HG03060 (cell line): ENCODE measurements at regions not wholly inside any gene's neighbourhood (a gene's known extent, or its start where the extent isn't known, plus 50 kb on each side); places are given as distances from the start of the nearest gene placed in this dataset.
"Not testable (repeated sequence)": the region's sequence is repeated elsewhere in the genome, so short reads cannot be mapped to it uniquely, and the experiment has no call there.

Experiments
- ATAC-seq: cut with Tn5 transposase; IDR thresholded peaks from one replicate; pipeline ENCODE4 v1.9.1; 2021; ENCODE audit warnings: low read depth, moderate number of reproducible peaks; ENCODE audit not compliant: unreplicated experiment

GRCh38 chr1:194684636-194685035, 1498.2 kb upstream of the B3GALT2 start:
- no peak for ATAC-seq

GRCh38 chr1:194658090-194658439, 1471.7 kb upstream of the B3GALT2 start:
- ATAC-seq = peak; percentile 84

- no peak for ATAC-seq
Observed at GRCh38 chr1:194654956-194655355, 1468.5 kb upstream of the B3GALT2 start.

GRCh38 chr1:194653385-194653784, 1467.0 kb upstream of the B3GALT2 start:
- ATAC-seq = no peak

- ATAC-seq = no peak
Observed at GRCh38 chr1:194647118-194647517, 1460.7 kb upstream of the B3GALT2 start.

- no peak for ATAC-seq
Observed at GRCh38 chr1:194644528-194644927, 1458.1 kb upstream of the B3GALT2 start.

- no peak for ATAC-seq
Observed at GRCh38 chr1:194640322-194640721, 1453.9 kb upstream of the B3GALT2 start.

GRCh38 chr1:194629011-194629410, 1442.6 kb upstream of the B3GALT2 start:
- no peak for ATAC-seq

GRCh38 chr1:194624833-194625232, 1438.4 kb upstream of the B3GALT2 start:
- no peak for ATAC-seq

- no peak for ATAC-seq
Observed at GRCh38 chr1:194618101-194618500, 1431.7 kb upstream of the B3GALT2 start.

GRCh38 chr1:194617272-194617671, 1430.9 kb upstream of the B3GALT2 start:
- ATAC-seq = not testable (repeated sequence)

- no peak for ATAC-seq
Observed at GRCh38 chr1:194616835-194617234, 1430.4 kb upstream of the B3GALT2 start.

- ATAC-seq = no peak
Observed at GRCh38 chr1:194602184-194602583, 1415.8 kb upstream of the B3GALT2 start.

GRCh38 chr1:194600716-194601115, 1414.3 kb upstream of the B3GALT2 start:
- no peak for ATAC-seq

- no peak for ATAC-seq
Observed at GRCh38 chr1:194598098-194598497, 1411.7 kb upstream of the B3GALT2 start.

- no peak for ATAC-seq
Observed at GRCh38 chr1:194586302-194586701, 1399.9 kb upstream of the B3GALT2 start.

- no peak for ATAC-seq
Observed at GRCh38 chr1:194584052-194584451, 1397.6 kb upstream of the B3GALT2 start.

GRCh38 chr1:194570476-194570875, 1384.1 kb upstream of the B3GALT2 start:
- no peak for ATAC-seq

GRCh38 chr1:194568610-194569009, 1382.2 kb upstream of the B3GALT2 start:
- ATAC-seq = no peak

- ATAC-seq = no peak
Observed at GRCh38 chr1:194548071-194548470, 1361.7 kb upstream of the B3GALT2 start.

GRCh38 chr1:194544012-194544411, 1357.6 kb upstream of the B3GALT2 start:
- ATAC-seq = no peak

- ATAC-seq = no peak
Observed at GRCh38 chr1:194538453-194538852, 1352.0 kb upstream of the B3GALT2 start.

- no peak for ATAC-seq
Observed at GRCh38 chr1:194537521-194537920, 1351.1 kb upstream of the B3GALT2 start.
